GM12891 (cell line): ENCODE measurements at regions not wholly inside any gene's neighbourhood (a gene's known extent, or its start where the extent isn't known, plus 50 kb on each side); places are given as distances from the start of the nearest gene placed in this dataset.

Source experiments
- DNase-seq: peaks from one replicate; pipeline ENCODE4 v3.0.0; 2011; ENCODE audit warnings: low spot score; ENCODE audit not compliant: insufficient read length
- FAIRE-seq: peaks from 2 replicates; lab custom pipeline; 2011; peaks lifted over from hg19 to GRCh38; lab: Jason Lieb, UNC
- PAX5 ChIP-seq: IDR thresholded peaks from 2 replicates; pipeline ENCODE4 v1.6.1; 2011; ENCODE audit warnings: low read length, moderate library complexity, mild to moderate bottlenecking; ENCODE audit not compliant: insufficient read depth, severe bottlenecking
- POLR2A ChIP-seq: IDR thresholded peaks from 2 replicates; pipeline ENCODE4 v1.6.1; 2011; ENCODE audit warnings: low read depth, low read length, control low read depth
- POLR2AphosphoS5 ChIP-seq: IDR thresholded peaks from 2 replicates; pipeline ENCODE4 v1.6.1; 2011; ENCODE audit warnings: low read depth, low read length, control low read depth
- POU2F2 ChIP-seq: IDR thresholded peaks from 2 replicates; pipeline ENCODE4 v1.6.1; 2011; ENCODE audit warnings: low read depth, mild to moderate bottlenecking, control low read depth, low read length, moderate library complexity
- SPI1 ChIP-seq: IDR thresholded peaks from 2 replicates; pipeline ENCODE4 v1.6.1; 2011; ENCODE audit warnings: low read depth, low read length, control low read depth
- TAF1 ChIP-seq: IDR thresholded peaks from 2 replicates; pipeline ENCODE4 v1.6.1; 2011; ENCODE audit warnings: low read depth, low read length, control low read depth

GRCh38 chr2:145422576-145422975 is 902.7 kb upstream of the ZEB2 start:
- no peak for TF ChIP-seq SPI1
- TF ChIP-seq POU2F2 = no peak
- TF ChIP-seq POLR2AphosphoS5 = no peak
- TF ChIP-seq PAX5 = no peak
- no peak for TF ChIP-seq TAF1
- TF ChIP-seq POLR2A = no peak
- DNase-seq (no peak), FAIRE-seq (no peak)

- DNase-seq (no peak), FAIRE-seq (no peak)
- no peak for TF ChIP-seq POLR2A
- no peak for TF ChIP-seq SPI1
- no peak for TF ChIP-seq TAF1
- TF ChIP-seq POLR2AphosphoS5 = no peak
- TF ChIP-seq POU2F2 = no peak
- no peak for TF ChIP-seq PAX5
Observed at GRCh38 chr2:145421841-145422240, 901.9 kb upstream of the ZEB2 start.

GRCh38 chr2:145416640-145417039 is 896.7 kb upstream of the ZEB2 start:
- DNase-seq (no peak), FAIRE-seq (no peak)
- TF ChIP-seq PAX5 (no peak), SPI1 (no peak), TAF1 (no peak), POLR2AphosphoS5 (no peak), POLR2A (no peak), POU2F2 (no peak)

GRCh38 chr2:145415151-145415550 is 895.2 kb upstream of the ZEB2 start:
- no peak for DNase-seq

GRCh38 chr2:145413261-145414030 is 893.5 kb upstream of the ZEB2 start:
- DNase-seq = no peak
- TF ChIP-seq POU2F2 (no peak), POLR2AphosphoS5 (no peak), PAX5 (no peak), TAF1 (no peak), SPI1 (no peak), POLR2A (no peak)
- no peak for FAIRE-seq

More at GRCh38 chr2:145415151-145415550, 895.2 kb upstream of the ZEB2 start:
- FAIRE-seq = no peak
- TF ChIP-seq TAF1 = no peak

GRCh38 chr2:145412155-145412554 is 892.2 kb upstream of the ZEB2 start:
- TF ChIP-seq POU2F2 (no peak), POLR2A (no peak), POLR2AphosphoS5 (no peak)
- FAIRE-seq (no peak), DNase-seq (no peak)

GRCh38 chr2:145411493-145411892 is 891.6 kb upstream of the ZEB2 start:
- no peak for TF ChIP-seq POLR2A
- TF ChIP-seq SPI1 = peak; percentile 52; the same call in 1 of the 2 replicates
- FAIRE-seq (peak; percentile 81), DNase-seq (no peak)

- FAIRE-seq = no peak
Observed at GRCh38 chr2:145410086-145410485, 890.2 kb upstream of the ZEB2 start.

GRCh38 chr2:145408980-145409379 is 889.1 kb upstream of the ZEB2 start:
- no peak for FAIRE-seq
- TF ChIP-seq POU2F2 = no peak
- TF ChIP-seq PAX5 = no peak
- TF ChIP-seq POLR2AphosphoS5 = no peak
- TF ChIP-seq SPI1 = no peak
- no peak for TF ChIP-seq TAF1
- TF ChIP-seq POLR2A = no peak
- DNase-seq = no peak

More at GRCh38 chr2:145410086-145410485, 890.2 kb upstream of the ZEB2 start:
- TF ChIP-seq SPI1 = no peak
- no peak for TF ChIP-seq PAX5
- TF ChIP-seq TAF1 = no peak
- TF ChIP-seq POLR2A = no peak
- no peak for TF ChIP-seq POLR2AphosphoS5
- no peak for TF ChIP-seq POU2F2
- no peak for DNase-seq

- no peak for TF ChIP-seq POLR2AphosphoS5
- no peak for TF ChIP-seq TAF1
- no peak for TF ChIP-seq PAX5
- TF ChIP-seq POLR2A = no peak
- no peak for TF ChIP-seq SPI1
- no peak for TF ChIP-seq POU2F2
- no peak for DNase-seq
- FAIRE-seq = no peak
Observed at GRCh38 chr2:145404690-145405089, 884.8 kb upstream of the ZEB2 start.
